BJ (cell line): ENCODE measurements at regions not wholly inside any gene's neighbourhood (a gene's known extent, or its start where the extent isn't known, plus 50 kb on each side); places are given as distances from the start of the nearest gene placed in this dataset.

Source experiments
- CTCF ChIA-PET: fragments of 350-600 bp; formaldehyde crosslinking; extraction: SDS; loops from one replicate; lab custom pipeline; 2021; ENCODE audit warnings: antibody characterized with exemption, inconsistent platforms; lab: Yijun Ruan, JAX
- POLR2A ChIA-PET: fragments of 300-600 bp; sonication (Branson Sonifier 250); formaldehyde crosslinking; extraction: SDS; loops from one replicate; lab custom pipeline; 2021; ENCODE audit warnings: antibody characterized with exemption; lab: Charles Lee
- DNase-seq: peaks from one replicate; pipeline ENCODE4 v3.0.0-alpha.2; 2011; ENCODE audit warnings: low read depth
- H3K27me3 ChIP-seq: 2 replicates; pipeline ENCODE4 v1.6.0; 2011; ENCODE audit warnings: low read length; ENCODE audit not compliant: control insufficient read depth, insufficient read depth
- H3K36me3 ChIP-seq: 2 replicates; pipeline ENCODE4 v1.5.1; 2011; ENCODE audit warnings: low read length; ENCODE audit not compliant: control insufficient read depth, insufficient read depth
- H3K4me3 ChIP-seq: 2 replicates; pipeline ENCODE4 v1.5.1; 2011; ENCODE audit warnings: low read depth, mild to moderate bottlenecking, control low read depth, low read length
- TF ChIP-seq, protein P1 (sequence below): IDR thresholded peaks from 2 replicates; pipeline ENCODE4 v1.5.1; 2011; ENCODE audit warnings: low read depth, mild to moderate bottlenecking, control low read depth, inconsistent platforms, low read length, moderate library complexity; ENCODE audit not compliant: insufficient read depth

DNA sequence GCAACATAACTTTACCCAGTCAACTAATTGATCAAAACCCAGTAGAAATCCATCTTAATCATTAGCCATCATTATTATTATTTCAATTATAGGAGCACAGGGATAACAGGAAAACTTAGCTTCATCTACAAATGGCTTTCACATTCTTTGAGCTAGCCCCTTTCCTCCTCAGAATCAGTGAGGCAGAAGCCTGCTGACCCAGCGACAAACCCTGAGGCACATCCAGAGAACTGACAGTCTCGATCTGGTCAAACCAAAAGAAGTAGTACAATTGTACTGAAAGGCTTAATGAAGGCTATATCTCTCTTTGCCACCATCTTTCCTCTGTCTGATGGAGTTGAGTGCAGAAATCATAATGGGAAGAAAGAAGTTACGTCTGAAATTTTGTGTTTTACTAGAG, 109.8 kb upstream of the ARID2 start:
- TF ChIP-seq, protein P1, sequence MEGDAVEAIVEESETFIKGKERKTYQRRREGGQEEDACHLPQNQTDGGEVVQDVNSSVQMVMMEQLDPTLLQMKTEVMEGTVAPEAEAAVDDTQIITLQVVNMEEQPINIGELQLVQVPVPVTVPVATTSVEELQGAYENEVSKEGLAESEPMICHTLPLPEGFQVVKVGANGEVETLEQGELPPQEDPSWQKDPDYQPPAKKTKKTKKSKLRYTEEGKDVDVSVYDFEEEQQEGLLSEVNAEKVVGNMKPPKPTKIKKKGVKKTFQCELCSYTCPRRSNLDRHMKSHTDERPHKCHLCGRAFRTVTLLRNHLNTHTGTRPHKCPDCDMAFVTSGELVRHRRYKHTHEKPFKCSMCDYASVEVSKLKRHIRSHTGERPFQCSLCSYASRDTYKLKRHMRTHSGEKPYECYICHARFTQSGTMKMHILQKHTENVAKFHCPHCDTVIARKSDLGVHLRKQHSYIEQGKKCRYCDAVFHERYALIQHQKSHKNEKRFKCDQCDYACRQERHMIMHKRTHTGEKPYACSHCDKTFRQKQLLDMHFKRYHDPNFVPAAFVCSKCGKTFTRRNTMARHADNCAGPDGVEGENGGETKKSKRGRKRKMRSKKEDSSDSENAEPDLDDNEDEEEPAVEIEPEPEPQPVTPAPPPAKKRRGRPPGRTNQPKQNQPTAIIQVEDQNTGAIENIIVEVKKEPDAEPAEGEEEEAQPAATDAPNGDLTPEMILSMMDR: no peak
- Histone ChIP-seq H3K27me3 (peaks cover 4% of the 10 kb centered on the region; the same call in 1 of the 2 replicates), H3K4me3 (no peak overlapping the region), H3K36me3 (no peaks in the 10 kb centered on the region)
- no peak for DNase-seq
- ChIA-PET POLR2A (no interaction called here), CTCF (no interaction called here)

DNA sequence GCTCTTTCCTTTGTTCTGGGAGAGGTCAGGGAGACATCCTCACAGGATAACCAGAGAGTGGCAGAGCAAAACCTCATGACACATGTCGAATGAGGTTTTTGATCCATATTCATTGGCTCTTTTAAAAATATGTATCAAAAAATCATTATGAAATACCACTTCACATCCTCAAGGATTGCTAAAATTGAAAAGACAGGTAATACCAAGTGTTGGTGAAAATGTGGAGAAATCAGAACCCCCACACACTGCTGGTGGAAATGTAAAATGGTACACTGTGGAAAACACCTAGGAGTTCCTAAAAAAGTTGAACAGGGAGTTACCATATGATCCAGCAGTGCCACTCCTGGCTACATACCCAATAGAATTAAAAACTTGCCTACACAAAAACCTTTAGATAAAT, 107.8 kb upstream of the ARID2 start:
- ChIA-PET POLR2A (no interaction called here), CTCF (no interaction called here)
- no peak overlapping the region for H3K4me3 ChIP-seq
- TF ChIP-seq, protein P1: no peak
- peaks cover 4% of the 10 kb centered on the region; the same call in 1 of the 2 replicates for H3K27me3 ChIP-seq
- H3K36me3 ChIP-seq: no peaks in the 10 kb centered on the region
- DNase-seq: no peak

DNA sequence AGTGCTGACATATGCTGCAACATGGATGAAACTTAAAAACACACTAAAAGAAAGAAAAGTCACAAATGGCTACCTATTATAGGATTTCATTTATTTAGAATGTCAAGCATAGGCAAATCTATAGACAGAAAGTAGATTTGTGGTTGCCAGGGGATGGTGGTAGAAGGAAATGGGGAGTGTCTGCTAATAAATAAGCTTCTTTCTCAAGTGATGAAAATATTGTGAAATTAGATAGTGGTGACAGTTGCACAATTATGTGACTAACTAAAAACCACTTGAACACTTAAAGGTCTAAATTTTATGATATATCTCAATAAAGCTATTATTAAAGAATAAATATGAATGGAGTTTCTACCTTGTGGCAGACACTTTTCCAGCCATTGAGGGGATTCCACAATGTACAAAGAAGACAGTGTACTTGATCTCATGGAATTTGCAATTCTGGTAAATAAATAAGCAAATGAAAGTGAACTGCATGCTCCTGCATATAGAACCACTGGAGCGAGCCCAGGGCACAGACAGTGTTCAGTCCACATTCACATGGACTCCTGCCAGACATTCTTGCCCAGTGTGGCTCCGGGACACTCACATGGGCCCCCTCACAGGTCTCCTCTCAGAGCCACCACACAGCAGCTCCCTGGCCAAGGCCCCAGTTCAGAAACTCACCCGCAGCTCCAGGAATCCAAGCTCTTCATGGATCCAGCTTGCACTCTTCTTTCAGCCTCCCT, 107.1 kb upstream of the ARID2 start:
- TF ChIP-seq, protein P1: no peak
- Histone ChIP-seq H3K27me3 (peaks cover 4% of the 10 kb centered on the region; the same call in 1 of the 2 replicates), H3K36me3 (no peaks in the 10 kb centered on the region), H3K4me3 (no peak overlapping the region)
- POLR2A ChIA-PET: no interaction called here
- DNase-seq: no peak
- CTCF ChIA-PET: interaction anchor here (0.6 kb wide), 1 partner anchor 12 kb away, joined by 7 read pairs; no protein-coding TSS in a partner anchor

DNA sequence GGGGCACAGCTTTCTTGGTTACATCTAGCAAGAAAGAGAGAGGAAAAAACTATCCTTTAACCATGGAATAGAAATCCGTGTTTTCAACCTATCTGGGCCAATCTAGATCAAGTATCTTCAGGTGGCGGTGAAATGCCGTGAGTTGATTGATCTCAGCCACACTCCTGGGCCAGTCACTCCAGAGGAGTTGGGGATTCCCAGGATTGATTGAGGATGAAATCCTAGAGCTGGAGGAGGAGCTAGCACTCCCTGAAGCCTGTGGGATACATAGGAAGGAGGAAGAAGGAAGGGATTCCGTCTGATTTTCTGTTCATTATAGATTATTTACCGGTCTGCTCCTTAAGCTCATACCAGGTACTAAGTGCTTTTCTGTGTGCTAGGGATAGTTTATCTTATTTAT, 106.3 kb upstream of the ARID2 start:
- no peak for DNase-seq
- TF ChIP-seq, protein P1: no peak
- CTCF ChIA-PET: interaction anchor here (0.6 kb wide), 1 partner anchor 13 kb away, joined by 7 read pairs; no protein-coding TSS in a partner anchor
- no peaks in the 10 kb centered on the region for H3K36me3 ChIP-seq
- no peak overlapping the region for H3K4me3 ChIP-seq
- peaks cover 4% of the 10 kb centered on the region; the same call in 1 of the 2 replicates for H3K27me3 ChIP-seq
- POLR2A ChIA-PET: no interaction called here

DNA sequence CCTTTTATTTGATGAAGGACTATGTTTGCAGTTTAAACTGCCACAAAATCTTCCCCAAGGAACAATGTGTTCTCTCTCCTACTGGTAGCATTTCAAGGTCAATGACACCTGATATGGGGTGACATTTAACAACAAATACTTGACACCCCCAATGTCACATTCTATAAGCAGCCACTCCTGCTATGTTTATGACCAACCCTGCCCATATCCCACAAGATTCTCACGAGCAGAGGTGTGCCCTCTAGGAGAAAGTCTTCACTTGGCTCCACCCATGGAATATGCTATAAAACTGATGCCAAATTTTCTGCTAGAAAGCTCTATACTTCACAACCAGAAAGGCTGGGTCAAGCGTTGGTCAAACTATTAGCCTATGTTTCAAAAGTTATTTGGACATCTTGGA, 105.6 kb upstream of the ARID2 start:
- ChIA-PET CTCF (interaction anchor here (1.3 kb wide), 1 partner anchor 14 kb away, joined by 4 read pairs; no protein-coding TSS in a partner anchor), POLR2A (no interaction called here)
- Histone ChIP-seq H3K36me3 (no peaks in the 10 kb centered on the region), H3K4me3 (no peak overlapping the region), H3K27me3 (peaks cover 4% of the 10 kb centered on the region; the same call in 1 of the 2 replicates)
- TF ChIP-seq, protein P1: no peak
- no peak for DNase-seq
